GM12878 (cell line): ENCODE measurements at regions not wholly inside any gene's neighbourhood (a gene's known extent, or its start where the extent isn't known, plus 50 kb on each side); places are given as distances from the start of the nearest gene placed in this dataset.

Source experiments
- CBX5 ChIP-seq: sonication (generic); IDR thresholded peaks from 2 replicates; pipeline ENCODE4 v1.6.1; 2016; ENCODE audit warnings: low read depth, moderate library complexity, mild to moderate bottlenecking, inconsistent platforms
- CHD2 ChIP-seq: IDR thresholded peaks from 2 replicates; pipeline ENCODE4 v1.6.1; 2011; ENCODE audit warnings: low read depth, low read length, improper control_type of control experiment, borderline replicate concordance
- ETV6 ChIP-seq, 2 experiments: fragments of 450-650 bp in 1 of 2; IDR thresholded peaks in 1 of 2; conservative IDR thresholded peaks in 1 of 2; 2 replicates each; pipeline ENCODE4 v1.6.1; 2014; ENCODE audit warnings: antibody characterized with exemption in 1 of 2, borderline replicate concordance in 1 of 2, low read depth in 1 of 2, mild to moderate bottlenecking in 1 of 2, moderate library complexity in 1 of 2
- FOXM1 ChIP-seq: IDR thresholded peaks from 2 replicates; pipeline ENCODE4 v1.6.1; 2012; ENCODE audit warnings: low read depth, mild to moderate bottlenecking, inconsistent platforms, low read length, moderate library complexity
- NBN ChIP-seq: fragments of 450-650 bp; IDR thresholded peaks from 2 replicates; pipeline ENCODE4 v1.6.1; 2016
- POLR2A ChIP-seq: IDR thresholded peaks from 2 replicates; pipeline ENCODE4 v1.6.1; 2011; ENCODE audit warnings: low read depth, mild to moderate bottlenecking, low read length
- TBL1XR1 ChIP-seq: IDR thresholded peaks from 2 replicates; pipeline ENCODE4 v1.6.1; 2012; ENCODE audit warnings: low read depth, low read length, improper control_type of control experiment

DNA sequence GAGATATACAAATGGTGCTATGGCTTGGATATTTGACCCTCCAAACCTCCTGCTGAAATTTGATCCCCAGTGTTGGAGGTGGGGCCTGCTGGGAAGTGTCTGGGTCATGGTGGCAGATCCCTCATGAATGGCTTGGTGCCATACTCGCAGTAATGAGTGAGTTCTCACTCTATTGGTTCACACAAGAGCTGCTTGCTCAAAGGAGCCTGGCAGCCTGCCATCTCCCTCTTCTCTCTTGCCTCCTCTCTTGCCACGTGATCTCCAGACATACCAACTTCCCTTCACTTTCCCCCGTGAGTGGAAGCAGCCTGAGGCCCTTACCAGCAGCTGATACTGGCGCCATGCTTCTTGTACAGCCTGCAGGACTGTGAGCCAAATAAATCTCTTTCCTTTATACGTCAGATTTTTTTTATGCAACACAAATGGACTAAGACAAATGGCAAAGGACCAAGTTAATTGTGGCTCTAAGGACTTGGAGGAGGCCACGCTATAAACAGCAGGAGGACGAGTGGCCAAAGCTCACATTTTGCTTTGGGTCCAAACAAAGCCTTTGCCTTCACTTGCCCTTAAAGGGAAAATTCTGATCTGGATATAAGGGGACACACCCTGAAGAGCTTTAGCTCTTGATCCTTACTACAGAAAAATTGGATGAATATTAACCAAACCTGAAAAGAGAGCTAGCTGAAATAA, 214.7 kb downstream of the SS18 start:
- TF ChIP-seq FOXM1 (no peak), CHD2 (no peak), TBL1XR1 (no peak), CBX5 (no peak), ETV6 (conservative IDR thresholded peaks at IDR 0.05 in 1 of 2, IDR thresholded peaks at IDR 0.05 in 1 of 2; ENCODE audit: borderline replicate concordance in 1 of 2, low read depth in 1 of 2) (no peak), POLR2A (no peak), NBN (no peak)
